CD14-positive monocyte (primary cell): ENCODE measurements at regions not wholly inside any gene's neighbourhood (a gene's known extent, or its start where the extent isn't known, plus 50 kb on each side); places are given as distances from the start of the nearest gene placed in this dataset.

Source experiments
- DNase-seq, 3 donors: peaks; one replicate each; pipeline ENCODE4 v3.0.0-alpha.2; 2011 to 2022
- H2AFZ ChIP-seq: 2 replicates; pipeline ENCODE4 v1.6.0; 2012; ENCODE audit warnings: mild to moderate bottlenecking, low read depth, low read length, inconsistent platforms; ENCODE audit not compliant: insufficient read depth, poor library complexity, severe bottlenecking
- H3K27ac ChIP-seq, 2 donors: 1 replicate in 1 of 2; 2 replicates in 1 of 2; pipeline ENCODE4 v1.5.1; 2012 to 2013; ENCODE audit warnings: low read length in 2 of 2, control low read depth in 1 of 2, inconsistent platforms in 1 of 2, low read depth in 1 of 2, mild to moderate bottlenecking in 1 of 2
- H3K27me3 ChIP-seq, 2 donors: one replicate each; pipeline versions ENCODE4 v1.6.0 to v1.6.1; 2011 to 2013; ENCODE audit warnings: low read length in 2 of 2; ENCODE audit not compliant: control insufficient read depth in 2 of 2, insufficient read depth in 2 of 2
- H3K36me3 ChIP-seq, 2 donors: replicated peaks in 1 of 2; 1 replicate in 1 of 2; 2 replicates in 1 of 2; pipeline versions ENCODE4 v1.5.1 to v1.6.1; 2012 to 2013; ENCODE audit warnings: low read length in 2 of 2, control low read depth in 1 of 2, inconsistent platforms in 1 of 2, mild to moderate bottlenecking in 1 of 2; ENCODE audit not compliant: insufficient read depth in 2 of 2, control insufficient read depth in 1 of 2
- H3K4me1 ChIP-seq, 2 donors: 1 replicate in 1 of 2; 2 replicates in 1 of 2; pipeline versions ENCODE4 v1.5.1 to v1.6.1; 2012 to 2013; ENCODE audit warnings: low read length in 2 of 2, control low read depth in 1 of 2, inconsistent platforms in 1 of 2, mild to moderate bottlenecking in 1 of 2, moderate library complexity in 1 of 2; ENCODE audit not compliant: insufficient read depth in 2 of 2, control insufficient read depth in 1 of 2
- H3K4me2 ChIP-seq: replicated peaks from 2 replicates; pipeline ENCODE3; 2012; ENCODE audit warnings: low read length, moderate library complexity, mild to moderate bottlenecking; ENCODE audit not compliant: poor library complexity, severe bottlenecking; ENCODE audit errors: extremely low read depth
- H3K4me3 ChIP-seq, 3 experiments: fragments of 200-600 bp in 1 of 3; sonication (generic) in 1 of 3; replicated peaks in 1 of 3; 1 replicate in 2 of 3; 2 replicates in 1 of 3; pipeline ENCODE4 v1.5.1; 2011 to 2013; ENCODE audit warnings: low read length in 3 of 3, mild to moderate bottlenecking in 3 of 3, control low read depth in 2 of 3, low read depth in 2 of 3, inconsistent platforms in 1 of 3, moderate library complexity in 1 of 3
- H3K79me2 ChIP-seq: 2 replicates; pipeline ENCODE4 v1.6.0; 2012; ENCODE audit warnings: mild to moderate bottlenecking, control low read depth, inconsistent platforms, low read length, moderate library complexity; ENCODE audit not compliant: insufficient read depth
- H3K9ac ChIP-seq: 2 replicates; pipeline ENCODE4 v1.6.0; 2017; ENCODE audit warnings: low read length, mild to moderate bottlenecking; ENCODE audit not compliant: insufficient read depth, poor library complexity, severe bottlenecking
- H3K9me3 ChIP-seq, 2 donors: replicated peaks in 1 of 2; 1 replicate in 1 of 2; 2 replicates in 1 of 2; pipeline versions ENCODE4 v1.5.1 to v1.6.1; 2012 to 2013; ENCODE audit warnings: low read length in 2 of 2, control low read depth in 1 of 2; ENCODE audit not compliant: control insufficient read depth in 1 of 2, insufficient read depth in 1 of 2
- H4K20me1 ChIP-seq: 2 replicates; pipeline ENCODE4 v1.6.0; 2012; ENCODE audit warnings: mild to moderate bottlenecking, low read length, control low read depth, moderate library complexity; ENCODE audit not compliant: insufficient read depth
- H3K27ac Mint-ChIP-seq, 7 donors: one replicate each; pipeline ENCODE4 v1.8.0; 2020; ENCODE audit warnings: mild to moderate bottlenecking in 7 of 7, mixed read lengths in 7 of 7, moderate library complexity in 6 of 7, inconsistent platforms in 2 of 7
- H3K27me3 Mint-ChIP-seq, 3 donors: one replicate each; pipeline ENCODE4 v1.8.0; 2021 to 2022; ENCODE audit warnings: low read depth in 3 of 3, mild to moderate bottlenecking in 3 of 3, mixed read lengths in 3 of 3, moderate library complexity in 3 of 3, inconsistent platforms in 1 of 3
- H3K36me3 Mint-ChIP-seq, 2 donors: one replicate each; pipeline ENCODE4 v1.8.0; 2020; ENCODE audit warnings: mixed read lengths in 2 of 2, inconsistent platforms in 1 of 2, mild to moderate bottlenecking in 1 of 2
- H3K4me1 Mint-ChIP-seq: one replicate; pipeline ENCODE4 v1.8.0; 2020; ENCODE audit warnings: mild to moderate bottlenecking, mixed read lengths
- H3K4me3 Mint-ChIP-seq, 2 donors: one replicate each; pipeline ENCODE4 v1.8.0; 2020; ENCODE audit warnings: mild to moderate bottlenecking in 2 of 2, mixed read lengths in 2 of 2, moderate library complexity in 1 of 2
- H3K9me3 Mint-ChIP-seq, 7 donors: one replicate each; pipeline ENCODE4 v1.8.0; 2020 to 2022; ENCODE audit warnings: mixed read lengths in 7 of 7, mild to moderate bottlenecking in 6 of 7, moderate library complexity in 6 of 7, inconsistent platforms in 2 of 7
- WGBS: methylation state at CpG from one replicate; pipeline ENCODE4 v1.1.5; 2013; ENCODE audit warnings: missing lambda C conversion rate; ENCODE audit not compliant: insufficient coverage; 5-methylcytosine and 5-hydroxymethylcytosine counted together
- intact Hi-C, 2 donors: fragments of 100-400 bp; cut with micrococcal nuclease; formaldehyde crosslinking; loops; one replicate each; pipeline versions ENCODE4 v1.15.0 to v1.15.1; 2023
- TF ChIP-seq, protein P1 (sequence below): fragments of 200-600 bp; IDR thresholded peaks from one replicate; pipeline ENCODE4 v1.8.0; 2022; ENCODE audit warnings: antibody characterized with exemption, mild to moderate bottlenecking

- Mint-ChIP-seq H3K9me3 (peaks cover 0 to 8% (median 4%) of the 10 kb centered on the region in 7 donors), H3K27me3 (peaks cover 0 to 2% (median 0%) of the 10 kb centered on the region in 3 donors), H3K4me1 (no peaks in the 10 kb centered on the region), H3K4me3 (no peak overlapping the region), H3K27ac (no peak overlapping the region), H3K36me3 (no peaks in the 10 kb centered on the region)
- no peak overlapping the region for H2AFZ ChIP-seq
- no peaks in the 10 kb centered on the region for H4K20me1 ChIP-seq
- H3K4me2 ChIP-seq: no peak overlapping the region
- WGBS: no CpG with 5 or more reads among the region's 1 CpG
- H3K79me2 ChIP-seq: no peaks in the 10 kb centered on the region
- H3K4me3 ChIP-seq: no peak overlapping the region
- no peak for DNase-seq
- H3K27ac ChIP-seq: no peak overlapping the region
- no peaks in the 10 kb centered on the region for H3K9me3 ChIP-seq
- H3K9ac ChIP-seq: no peak overlapping the region
- no peaks in the 10 kb centered on the region for H3K36me3 ChIP-seq
- H3K27me3 ChIP-seq: no peaks in the 10 kb centered on the region
- H3K4me1 ChIP-seq: no peaks in the 10 kb centered on the region
- TF ChIP-seq, protein P1, sequence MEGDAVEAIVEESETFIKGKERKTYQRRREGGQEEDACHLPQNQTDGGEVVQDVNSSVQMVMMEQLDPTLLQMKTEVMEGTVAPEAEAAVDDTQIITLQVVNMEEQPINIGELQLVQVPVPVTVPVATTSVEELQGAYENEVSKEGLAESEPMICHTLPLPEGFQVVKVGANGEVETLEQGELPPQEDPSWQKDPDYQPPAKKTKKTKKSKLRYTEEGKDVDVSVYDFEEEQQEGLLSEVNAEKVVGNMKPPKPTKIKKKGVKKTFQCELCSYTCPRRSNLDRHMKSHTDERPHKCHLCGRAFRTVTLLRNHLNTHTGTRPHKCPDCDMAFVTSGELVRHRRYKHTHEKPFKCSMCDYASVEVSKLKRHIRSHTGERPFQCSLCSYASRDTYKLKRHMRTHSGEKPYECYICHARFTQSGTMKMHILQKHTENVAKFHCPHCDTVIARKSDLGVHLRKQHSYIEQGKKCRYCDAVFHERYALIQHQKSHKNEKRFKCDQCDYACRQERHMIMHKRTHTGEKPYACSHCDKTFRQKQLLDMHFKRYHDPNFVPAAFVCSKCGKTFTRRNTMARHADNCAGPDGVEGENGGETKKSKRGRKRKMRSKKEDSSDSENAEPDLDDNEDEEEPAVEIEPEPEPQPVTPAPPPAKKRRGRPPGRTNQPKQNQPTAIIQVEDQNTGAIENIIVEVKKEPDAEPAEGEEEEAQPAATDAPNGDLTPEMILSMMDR: no peak
- intact Hi-C loops: no loop called here
Measured at GRCh38 chr4:117660668-117661067, 373.6 kb upstream of the NDST3 start.

- DNase-seq: no peak
- H3K9ac ChIP-seq: no peak overlapping the region
- H3K4me2 ChIP-seq: no peak overlapping the region
- H3K4me3 ChIP-seq: no peak overlapping the region
- no peaks in the 10 kb centered on the region for H3K4me1 Mint-ChIP-seq
- H3K27ac Mint-ChIP-seq: no peak overlapping the region
- H3K79me2 ChIP-seq: no peaks in the 10 kb centered on the region
- TF ChIP-seq, protein P1: no peak
- H3K27ac ChIP-seq: no peak overlapping the region
- no peaks in the 10 kb centered on the region for H3K27me3 ChIP-seq
- intact Hi-C loops: no loop called here
- H4K20me1 ChIP-seq: no peaks in the 10 kb centered on the region
- H3K36me3 Mint-ChIP-seq: no peaks in the 10 kb centered on the region
- H3K4me3 Mint-ChIP-seq: no peak overlapping the region
- peaks cover 0 to 8% (median 4%) of the 10 kb centered on the region in 7 donors for H3K9me3 Mint-ChIP-seq
- WGBS: no CpG with 5 or more reads among the region's 2 CpGs
- no peaks in the 10 kb centered on the region for H3K9me3 ChIP-seq
- peaks cover 0 to 2% (median 0%) of the 10 kb centered on the region in 3 donors for H3K27me3 Mint-ChIP-seq
- no peak overlapping the region for H2AFZ ChIP-seq
- H3K4me1 ChIP-seq: no peaks in the 10 kb centered on the region
- no peaks in the 10 kb centered on the region for H3K36me3 ChIP-seq
Measured at GRCh38 chr4:117661091-117662072, 372.9 kb upstream of the NDST3 start.
